ENCODE measurements at regions not wholly inside any gene's neighbourhood (a gene's known extent, or its start where the extent isn't known, plus 50 kb on each side); places are given as distances from the start of the nearest gene placed in this dataset.

DNA sequence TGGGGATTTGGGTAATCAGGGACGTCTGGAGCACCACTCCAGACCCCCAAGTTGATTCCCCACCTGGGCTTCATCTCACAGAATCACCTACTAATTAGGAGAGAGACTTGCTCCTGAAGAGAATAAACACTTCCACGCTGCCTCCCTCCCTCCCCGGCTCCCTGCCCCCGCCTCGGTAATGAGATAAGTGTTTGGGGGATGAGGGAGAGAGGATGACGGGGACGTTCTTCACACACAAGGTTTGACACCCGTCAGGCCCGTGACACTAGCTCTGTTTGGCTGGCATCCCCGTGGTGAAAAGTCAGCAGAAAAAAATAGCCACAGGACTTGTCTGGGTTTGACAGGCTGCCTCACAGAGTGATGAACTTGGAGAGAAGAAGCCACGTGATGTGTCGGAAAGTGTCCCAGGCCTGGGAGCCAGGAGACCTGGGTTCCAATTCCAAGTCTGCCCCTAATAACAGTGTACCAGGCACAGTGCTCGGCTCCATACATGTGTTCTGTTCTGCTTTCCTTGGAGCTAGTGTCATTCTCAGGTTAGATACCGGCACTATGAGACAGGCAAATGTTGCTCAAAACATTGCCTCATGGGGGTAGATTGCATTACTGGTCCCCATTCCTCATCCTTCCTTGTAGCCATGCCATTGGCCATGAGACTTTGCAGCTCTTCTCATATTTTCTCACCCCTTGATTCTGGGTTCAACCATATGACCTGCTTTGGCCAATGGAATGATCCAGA lies 578.0 kb downstream of the BCOR start:
- H3K4me2 ChIP-seq (ENCODE audit: low read length), result no peak overlapping the region
- H3K9ac ChIP-seq (ENCODE audit: low read length), result peak overlapping the region; percentile 46
- H3K9me3 ChIP-seq (ENCODE audit: low read length), result no peaks in the 10 kb centered on the region
- no peaks in the 10 kb centered on the region for H3K9me2 ChIP-seq (ENCODE audit: insufficient read depth, low read length)
- no peaks in the 10 kb centered on the region for H3K36me3 ChIP-seq (ENCODE audit: insufficient read depth, low read length)
- no peaks in the 10 kb centered on the region for H3F3A ChIP-seq (ENCODE audit: insufficient read depth, low read length, poor library complexity, severe bottlenecking)
- no peaks in the 10 kb centered on the region for H3K27me3 ChIP-seq (ENCODE audit: insufficient read depth, low read depth, low read length)
- no peak overlapping the region for H2AFZ ChIP-seq (ENCODE audit: low read depth, low read length)
- H3K79me2 ChIP-seq (replicated peaks; ENCODE audit: insufficient read depth, low read length), result no peaks in the 10 kb centered on the region
- H4K20me1 ChIP-seq (ENCODE audit: insufficient read depth), result no peaks in the 10 kb centered on the region
- TF ChIP-seq POLR2AphosphoS5 (IDR thresholded peaks at IDR 0.05) (no peak), SMC3 (conservative IDR thresholded peaks at IDR 0.05; ENCODE audit: poor library complexity) (no peak), RAD21 (conservative IDR thresholded peaks at IDR 0.05) (no peak), EZH2 (IDR thresholded peaks at IDR 0.05; ENCODE audit: borderline replicate concordance, insufficient read depth, low read length, poor library complexity, severe bottlenecking) (no peak), MXI1 (conservative IDR thresholded peaks at IDR 0.05; ENCODE audit: poor library complexity, severe bottlenecking) (no peak), TAF1 (IDR thresholded peaks at IDR 0.05; ENCODE audit: low read depth) (no peak), EP300 (conservative IDR thresholded peaks at IDR 0.05; ENCODE audit: poor library complexity, severe bottlenecking) (no peak)
- TF ChIP-seq, protein P1, sequence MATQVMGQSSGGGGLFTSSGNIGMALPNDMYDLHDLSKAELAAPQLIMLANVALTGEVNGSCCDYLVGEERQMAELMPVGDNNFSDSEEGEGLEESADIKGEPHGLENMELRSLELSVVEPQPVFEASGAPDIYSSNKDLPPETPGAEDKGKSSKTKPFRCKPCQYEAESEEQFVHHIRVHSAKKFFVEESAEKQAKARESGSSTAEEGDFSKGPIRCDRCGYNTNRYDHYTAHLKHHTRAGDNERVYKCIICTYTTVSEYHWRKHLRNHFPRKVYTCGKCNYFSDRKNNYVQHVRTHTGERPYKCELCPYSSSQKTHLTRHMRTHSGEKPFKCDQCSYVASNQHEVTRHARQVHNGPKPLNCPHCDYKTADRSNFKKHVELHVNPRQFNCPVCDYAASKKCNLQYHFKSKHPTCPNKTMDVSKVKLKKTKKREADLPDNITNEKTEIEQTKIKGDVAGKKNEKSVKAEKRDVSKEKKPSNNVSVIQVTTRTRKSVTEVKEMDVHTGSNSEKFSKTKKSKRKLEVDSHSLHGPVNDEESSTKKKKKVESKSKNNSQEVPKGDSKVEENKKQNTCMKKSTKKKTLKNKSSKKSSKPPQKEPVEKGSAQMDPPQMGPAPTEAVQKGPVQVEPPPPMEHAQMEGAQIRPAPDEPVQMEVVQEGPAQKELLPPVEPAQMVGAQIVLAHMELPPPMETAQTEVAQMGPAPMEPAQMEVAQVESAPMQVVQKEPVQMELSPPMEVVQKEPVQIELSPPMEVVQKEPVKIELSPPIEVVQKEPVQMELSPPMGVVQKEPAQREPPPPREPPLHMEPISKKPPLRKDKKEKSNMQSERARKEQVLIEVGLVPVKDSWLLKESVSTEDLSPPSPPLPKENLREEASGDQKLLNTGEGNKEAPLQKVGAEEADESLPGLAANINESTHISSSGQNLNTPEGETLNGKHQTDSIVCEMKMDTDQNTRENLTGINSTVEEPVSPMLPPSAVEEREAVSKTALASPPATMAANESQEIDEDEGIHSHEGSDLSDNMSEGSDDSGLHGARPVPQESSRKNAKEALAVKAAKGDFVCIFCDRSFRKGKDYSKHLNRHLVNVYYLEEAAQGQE (IDR thresholded peaks at IDR 0.05; ENCODE audit: borderline replicate concordance), result no peak
- TF ChIP-seq, protein P2, sequence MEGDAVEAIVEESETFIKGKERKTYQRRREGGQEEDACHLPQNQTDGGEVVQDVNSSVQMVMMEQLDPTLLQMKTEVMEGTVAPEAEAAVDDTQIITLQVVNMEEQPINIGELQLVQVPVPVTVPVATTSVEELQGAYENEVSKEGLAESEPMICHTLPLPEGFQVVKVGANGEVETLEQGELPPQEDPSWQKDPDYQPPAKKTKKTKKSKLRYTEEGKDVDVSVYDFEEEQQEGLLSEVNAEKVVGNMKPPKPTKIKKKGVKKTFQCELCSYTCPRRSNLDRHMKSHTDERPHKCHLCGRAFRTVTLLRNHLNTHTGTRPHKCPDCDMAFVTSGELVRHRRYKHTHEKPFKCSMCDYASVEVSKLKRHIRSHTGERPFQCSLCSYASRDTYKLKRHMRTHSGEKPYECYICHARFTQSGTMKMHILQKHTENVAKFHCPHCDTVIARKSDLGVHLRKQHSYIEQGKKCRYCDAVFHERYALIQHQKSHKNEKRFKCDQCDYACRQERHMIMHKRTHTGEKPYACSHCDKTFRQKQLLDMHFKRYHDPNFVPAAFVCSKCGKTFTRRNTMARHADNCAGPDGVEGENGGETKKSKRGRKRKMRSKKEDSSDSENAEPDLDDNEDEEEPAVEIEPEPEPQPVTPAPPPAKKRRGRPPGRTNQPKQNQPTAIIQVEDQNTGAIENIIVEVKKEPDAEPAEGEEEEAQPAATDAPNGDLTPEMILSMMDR (IDR thresholded peaks at IDR 0.05; ENCODE audit: poor library complexity, severe bottlenecking), result no peak
- peak overlapping the region; percentile 3 for H3K4me3 ChIP-seq (ENCODE audit: low read length)
- H3K27ac ChIP-seq (ENCODE audit: low read length), result peak overlapping the region; percentile 60

DNA sequence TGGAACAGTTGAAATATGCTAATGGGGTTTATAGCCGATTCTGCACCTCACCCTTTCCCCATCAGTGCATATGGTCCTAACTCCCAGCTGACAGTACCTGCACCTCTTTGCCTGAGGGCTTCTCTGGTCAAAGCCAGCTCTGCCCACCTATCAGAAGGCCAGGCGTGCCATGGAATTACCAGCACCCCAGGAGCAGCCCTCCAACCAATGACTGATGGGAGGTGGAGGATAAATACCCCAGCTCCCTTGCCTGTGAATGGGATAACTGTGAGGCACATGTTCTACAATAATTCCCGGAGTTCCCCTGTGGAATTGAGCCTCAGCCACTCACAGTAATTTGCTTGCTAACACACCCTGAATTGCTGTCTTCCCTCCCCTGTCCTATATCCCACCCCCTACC lies 572.0 kb downstream of the BCOR start:
- H3K36me3 ChIP-seq (ENCODE audit: insufficient read depth, low read length), result no peaks in the 10 kb centered on the region
- no peak overlapping the region for H3K27ac ChIP-seq (ENCODE audit: low read length)
- H3F3A ChIP-seq (ENCODE audit: insufficient read depth, low read length, poor library complexity, severe bottlenecking), result no peaks in the 10 kb centered on the region
- no peak overlapping the region for H3K9ac ChIP-seq (ENCODE audit: low read length)
- no peaks in the 10 kb centered on the region for H3K9me2 ChIP-seq (ENCODE audit: insufficient read depth, low read length)
- H3K9me3 ChIP-seq (ENCODE audit: low read length), result no peaks in the 10 kb centered on the region
- H3K79me2 ChIP-seq (replicated peaks; ENCODE audit: insufficient read depth, low read length), result no peaks in the 10 kb centered on the region
- TF ChIP-seq POLR2AphosphoS5 (IDR thresholded peaks at IDR 0.05), result no peak
- no peak for TF ChIP-seq TAF1 (IDR thresholded peaks at IDR 0.05; ENCODE audit: low read depth)
- no peak for TF ChIP-seq EZH2 (IDR thresholded peaks at IDR 0.05; ENCODE audit: borderline replicate concordance, insufficient read depth, low read length, poor library complexity, severe bottlenecking)
- TF ChIP-seq SMC3 (conservative IDR thresholded peaks at IDR 0.05; ENCODE audit: poor library complexity), result no peak
- TF ChIP-seq RAD21 (conservative IDR thresholded peaks at IDR 0.05), result no peak
- TF ChIP-seq EP300 (conservative IDR thresholded peaks at IDR 0.05; ENCODE audit: poor library complexity, severe bottlenecking), result no peak
- TF ChIP-seq, protein P2 (IDR thresholded peaks at IDR 0.05; ENCODE audit: poor library complexity, severe bottlenecking), result no peak
- TF ChIP-seq MXI1 (conservative IDR thresholded peaks at IDR 0.05; ENCODE audit: poor library complexity, severe bottlenecking), result no peak
- H3K4me2 ChIP-seq (ENCODE audit: low read length), result no peak overlapping the region
- H2AFZ ChIP-seq (ENCODE audit: low read depth, low read length), result no peak overlapping the region
- no peaks in the 10 kb centered on the region for H4K20me1 ChIP-seq (ENCODE audit: insufficient read depth)
- no peak overlapping the region for H3K4me3 ChIP-seq (ENCODE audit: low read length)
- no peaks in the 10 kb centered on the region for H3K27me3 ChIP-seq (ENCODE audit: insufficient read depth, low read depth, low read length)
